MCF 10A (cell line): ENCODE measurements at regions not wholly inside any gene's neighbourhood (a gene's known extent, or its start where the extent isn't known, plus 50 kb on each side); places are given as distances from the start of the nearest gene placed in this dataset.

ENCODE experiments used
- BruUV-seq: library from RNA; stranded (reverse); fragments of 400-500 nt; replicated peaks from 2 replicates; lab custom pipeline; 2021; lab: Mats Ljungman, UMichigan
- CTCF ChIA-PET: fragments of 300-600 bp; sonication (Branson Sonifier 250); formaldehyde crosslinking; extraction: SDS; loops from one replicate; lab custom pipeline; 2021; ENCODE audit warnings: antibody characterized with exemption, inconsistent platforms; lab: Yijun Ruan, JAX
- POLR2A ChIA-PET: fragments of 300-600, 350-650 bp; sonication (Branson Sonifier 250); formaldehyde crosslinking; extraction: SDS; loops from one replicate; lab custom pipeline; 2020; ENCODE audit warnings: antibody characterized with exemption, inconsistent platforms; lab: Yijun Ruan, JAX
- DNase-seq: peaks from one replicate; pipeline ENCODE4 v3.0.0-alpha.2; 2018; ENCODE audit not compliant: unreplicated experiment
- H3K27ac Mint-ChIP-seq: one replicate; pipeline ENCODE4 v1.8.0; 2022; ENCODE audit warnings: mild to moderate bottlenecking, low read depth, mixed read lengths; ENCODE audit not compliant: unreplicated experiment
- H3K27me3 Mint-ChIP-seq: one replicate; pipeline ENCODE4 v1.8.0; 2022; ENCODE audit warnings: mixed read lengths; ENCODE audit not compliant: insufficient read depth, unreplicated experiment
- H3K36me3 Mint-ChIP-seq: one replicate; pipeline ENCODE4 v1.8.0; 2022; ENCODE audit warnings: mild to moderate bottlenecking, moderate library complexity, mixed read lengths; ENCODE audit not compliant: insufficient read depth, unreplicated experiment
- H3K4me1 Mint-ChIP-seq: one replicate; pipeline ENCODE4 v1.8.0; 2022; ENCODE audit warnings: mixed read lengths; ENCODE audit not compliant: insufficient read depth, unreplicated experiment
- H3K4me3 Mint-ChIP-seq: one replicate; pipeline ENCODE4 v1.8.0; 2022; ENCODE audit warnings: mild to moderate bottlenecking, moderate library complexity, mixed read lengths; ENCODE audit not compliant: unreplicated experiment
- H3K9me3 Mint-ChIP-seq: one replicate; pipeline ENCODE4 v1.8.0; 2022; ENCODE audit warnings: mixed read lengths; ENCODE audit not compliant: unreplicated experiment
- CTCF ChIP-seq: fragments of 200-600 bp; IDR thresholded peaks from one replicate; pipeline ENCODE4 v1.8.0; 2022; ENCODE audit warnings: antibody characterized with exemption, mild to moderate bottlenecking; ENCODE audit not compliant: unreplicated experiment
- intact Hi-C: fragments of 100-400 bp; cut with micrococcal nuclease; formaldehyde crosslinking; loops from 2 replicates; pipeline ENCODE4 v1.14.1; 2022

DNA sequence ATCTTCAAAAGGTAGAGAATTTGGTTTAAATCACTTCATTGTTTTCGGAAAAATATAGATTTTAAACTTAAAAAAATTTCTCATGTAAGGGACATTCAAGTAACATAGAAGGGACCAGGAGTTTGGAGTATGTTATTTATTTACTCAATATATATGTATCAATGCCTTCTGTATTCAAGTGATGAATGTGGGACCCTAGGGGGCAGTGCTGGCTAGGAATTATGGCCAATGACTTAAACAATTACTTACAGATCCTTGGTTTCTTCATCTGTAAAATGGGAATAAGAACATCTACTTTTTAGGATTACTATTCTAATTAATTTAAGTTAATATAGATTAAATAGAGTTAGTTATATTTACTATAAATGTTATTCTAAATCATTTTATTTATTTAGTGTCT lies 886.3 kb upstream of the RBFOX1 start:
- CTCF ChIA-PET = no interaction called here
- Mint-ChIP-seq H3K27ac (no peak overlapping the region), H3K27me3 (no peaks in the 10 kb centered on the region), H3K36me3 (no peaks in the 10 kb centered on the region), H3K9me3 (peaks cover 27% of the 10 kb centered on the region), H3K4me3 (no peak overlapping the region), H3K4me1 (no peaks in the 10 kb centered on the region)
- no TSS peak for BruUV-seq
- POLR2A ChIA-PET = no interaction called here
- DNase-seq = no peak
- intact Hi-C loops = no loop called here
- TF ChIP-seq CTCF = no peak

DNA sequence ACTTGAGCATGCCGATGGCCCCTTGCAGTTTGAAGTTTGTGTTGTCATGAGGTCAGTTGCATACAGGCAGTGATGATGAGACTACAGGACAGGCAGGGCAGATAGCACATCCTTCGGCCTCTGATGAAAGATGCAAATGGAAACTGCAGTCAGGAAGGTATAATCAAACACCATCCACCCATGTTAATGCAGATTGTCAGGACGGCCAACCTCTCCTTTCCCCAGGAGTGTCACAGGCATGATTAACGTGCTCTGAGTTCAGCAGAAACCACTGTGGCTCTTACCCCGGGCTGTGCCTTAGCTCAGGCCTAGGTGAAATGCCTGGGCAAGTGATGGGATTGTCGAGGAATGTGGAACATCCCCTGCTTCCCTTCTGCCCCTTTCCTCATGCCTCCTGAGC lies 893.5 kb upstream of the RBFOX1 start:
- Mint-ChIP-seq H3K4me3 (no peak overlapping the region), H3K4me1 (no peaks in the 10 kb centered on the region), H3K36me3 (no peaks in the 10 kb centered on the region), H3K27ac (no peak overlapping the region), H3K27me3 (no peaks in the 10 kb centered on the region), H3K9me3 (peaks cover 35% of the 10 kb centered on the region)
- BruUV-seq = no TSS peak
- DNase-seq = no peak
- intact Hi-C loops = no loop called here
- CTCF ChIA-PET = no interaction called here
- no peak for TF ChIP-seq CTCF
- POLR2A ChIA-PET = no interaction called here

DNA sequence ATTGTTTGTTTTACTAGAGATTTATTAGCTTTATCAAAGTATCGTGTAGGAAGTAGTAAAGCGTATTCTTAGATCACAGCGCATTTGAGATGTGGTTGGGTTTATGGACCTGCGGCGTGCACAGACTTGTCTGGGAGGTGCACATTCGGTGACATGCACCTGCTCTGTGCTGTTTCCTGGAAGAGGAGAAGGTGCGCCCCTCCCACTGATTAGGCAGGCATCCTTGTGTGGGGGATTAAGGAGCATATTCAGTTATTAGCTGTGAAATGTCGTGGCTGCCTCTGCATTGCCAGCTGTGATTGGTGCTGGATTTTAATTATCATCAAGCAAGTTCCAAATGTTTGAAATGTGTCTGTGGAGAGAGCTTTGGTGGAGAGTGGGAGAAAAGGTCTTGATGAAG lies 903.8 kb upstream of the RBFOX1 start:
- no TSS peak for BruUV-seq
- no peak for TF ChIP-seq CTCF
- intact Hi-C loops = no loop called here
- no peak overlapping the region for H3K4me3 Mint-ChIP-seq
- H3K36me3 Mint-ChIP-seq = no peaks in the 10 kb centered on the region
- no peak for DNase-seq
- POLR2A ChIA-PET = no interaction called here
- CTCF ChIA-PET = interaction anchor here (0.7 kb wide), 1 partner anchor 1115 kb away, joined by 3 read pairs; no protein-coding TSS in a partner anchor
- no peaks in the 10 kb centered on the region for H3K27me3 Mint-ChIP-seq
- H3K9me3 Mint-ChIP-seq = peaks cover 47% of the 10 kb centered on the region
- no peak overlapping the region for H3K27ac Mint-ChIP-seq
- no peaks in the 10 kb centered on the region for H3K4me1 Mint-ChIP-seq

GRCh38 chr16:6427621-6428020 lies 905.0 kb upstream of the RBFOX1 start:
- intact Hi-C loops = no loop called here
- Mint-ChIP-seq H3K4me3 (no peak overlapping the region), H3K4me1 (no peaks in the 10 kb centered on the region), H3K27ac (no peak overlapping the region), H3K36me3 (no peaks in the 10 kb centered on the region), H3K27me3 (no peaks in the 10 kb centered on the region), H3K9me3 (peaks cover 59% of the 10 kb centered on the region)
- BruUV-seq = no TSS peak
- TF ChIP-seq CTCF = no peak
- DNase-seq = no peak
- POLR2A ChIA-PET = no interaction called here
- CTCF ChIA-PET = no interaction called here
